ENCODE measurements at regions not wholly inside any gene's neighbourhood (a gene's known extent, or its start where the extent isn't known, plus 50 kb on each side); places are given as distances from the start of the nearest gene placed in this dataset.

DNA sequence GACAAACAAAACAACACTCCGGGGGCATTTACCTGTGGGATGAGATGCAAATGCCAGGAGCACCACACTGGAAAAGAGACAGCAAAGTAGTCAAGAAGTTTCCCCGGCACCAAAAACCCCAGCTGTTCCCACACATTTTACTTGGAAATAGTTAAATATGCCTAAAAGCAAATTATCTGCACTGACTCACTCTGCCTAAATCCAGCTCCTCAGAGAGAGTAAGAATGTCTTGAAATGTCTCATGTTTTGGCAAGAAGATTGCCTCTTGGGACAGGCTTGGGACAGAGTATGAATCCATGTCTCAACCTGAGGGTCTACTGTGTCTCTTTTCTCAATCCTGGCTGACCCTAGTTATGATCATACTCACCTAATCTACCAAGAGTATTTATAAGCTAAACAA is 87.5 kb upstream of the RIOK3 start:
- TF ChIP-seq ZNF274 (IDR thresholded peaks at IDR 0.05; ENCODE audit: low read depth, low read length) (no peak), YY1 (IDR thresholded peaks at IDR 0.05; ENCODE audit: insufficient read depth, insufficient read length) (no peak)

Measured in NT2/D1 (cell line).